ENCODE measurements at regions not wholly inside any gene's neighbourhood (a gene's known extent, or its start where the extent isn't known, plus 50 kb on each side); places are given as distances from the start of the nearest gene placed in this dataset.

- no peak for TF ChIP-seq CTCF (tag by site-specific recombination; IDR thresholded peaks at IDR 0.05)
- no peak for TF ChIP-seq ZNF274 (IDR thresholded peaks at IDR 0.05; ENCODE audit: low read length)
- TF ChIP-seq ZNF274 (tag by site-specific recombination; IDR thresholded peaks at IDR 0.05; ENCODE audit: borderline replicate concordance), result no peak
- TF ChIP-seq ZNF791 (tag by site-specific recombination; IDR thresholded peaks at IDR 0.05), result no peak
- TF ChIP-seq ZNF280D (tag by site-specific recombination; IDR thresholded peaks at IDR 0.05), result no peak
- no peak for TF ChIP-seq ZNF114 (tag by site-specific recombination; IDR thresholded peaks at IDR 0.05)
- TF ChIP-seq ZNF223 (tag by site-specific recombination; IDR thresholded peaks at IDR 0.05), result no peak
- no peak for TF ChIP-seq REST (tag by site-specific recombination; IDR thresholded peaks at IDR 0.05)
- no peak for TF ChIP-seq ZNF585B (tag by site-specific recombination; IDR thresholded peaks at IDR 0.05)
- no peak for TF ChIP-seq TRIM28 (IDR thresholded peaks at IDR 0.05; ENCODE audit: borderline replicate concordance, low read length)
- no peak for TF ChIP-seq KLF10 (tag by site-specific recombination; IDR thresholded peaks at IDR 0.05)
These were observed 224.8 kb upstream of the DPYD start for GRCh38 chr1:98145655-98146054.
